Posterior vena cava (tissue), 2 donors: ENCODE measurements at regions not wholly inside any gene's neighbourhood (a gene's known extent, or its start where the extent isn't known, plus 50 kb on each side); places are given as distances from the start of the nearest gene placed in this dataset.

Experiments used
- DNase-seq: peaks from one replicate; pipeline ENCODE4 v3.0.0-alpha.2; 2020; ENCODE audit warnings: low spot score
- intact Hi-C, 2 donors: fragments of 100-400 bp; cut with DNase I; formaldehyde crosslinking; loops; one replicate each; pipeline versions ENCODE4 v1.14.1 to v1.14.2; 2022 to 2023
- donor health status: DM: yes; HTN: yes; CAD: no.
- donor health status: DM: yes; HTN: yes; CAD: no.

GRCh38 chr6:165096209-165096608 lies 213.2 kb downstream of the C6orf118 start:
- intact Hi-C loops: no loop called here
- no peak for DNase-seq

GRCh38 chr6:165092881-165093595 lies 216.4 kb downstream of the C6orf118 start:
- intact Hi-C loops: no loop called here
- no peak for DNase-seq

- intact Hi-C loops: no loop called here
- no peak for DNase-seq
Observed at GRCh38 chr6:165091121-165091785, 218.2 kb downstream of the C6orf118 start.

- intact Hi-C loops: no loop called here
- DNase-seq: no peak
Observed at GRCh38 chr6:165090242-165090641, 219.2 kb downstream of the C6orf118 start.

GRCh38 chr6:165086814-165087213 lies 222.6 kb downstream of the C6orf118 start:
- DNase-seq: no peak
- intact Hi-C loops: no loop called here

GRCh38 chr6:165082636-165083035 lies 226.8 kb downstream of the C6orf118 start:
- no peak for DNase-seq
- intact Hi-C loops: no loop called here

- DNase-seq: no peak
- intact Hi-C loops: no loop called here
Observed at GRCh38 chr6:165081944-165082532, 227.4 kb downstream of the C6orf118 start.

- DNase-seq: no peak
- intact Hi-C loops: no loop called here
Observed at GRCh38 chr6:165077876-165078275, 231.5 kb downstream of the C6orf118 start.

- DNase-seq: no peak
- intact Hi-C loops: no loop called here
Observed at GRCh38 chr6:165071906-165072305, 237.5 kb downstream of the C6orf118 start.

- no peak for DNase-seq
- intact Hi-C loops: no loop called here
Observed at GRCh38 chr6:165060720-165061119, 248.7 kb downstream of the C6orf118 start.

- intact Hi-C loops: no loop called here
- no peak for DNase-seq
Observed at GRCh38 chr6:165059032-165059431, 250.4 kb downstream of the C6orf118 start.

- no peak for DNase-seq
- intact Hi-C loops: no loop called here
Observed at GRCh38 chr6:165056292-165056691, 253.1 kb downstream of the C6orf118 start.

- intact Hi-C loops: no loop called here
- DNase-seq: no peak
Observed at GRCh38 chr6:165055231-165055630, 254.2 kb downstream of the C6orf118 start.

GRCh38 chr6:165052561-165053480 lies 256.6 kb downstream of the C6orf118 start:
- intact Hi-C loops: no loop called here
- DNase-seq: no peak

- intact Hi-C loops: no loop called here
- no peak for DNase-seq
Observed at GRCh38 chr6:165049362-165049761, 260.0 kb downstream of the C6orf118 start.

- intact Hi-C loops: no loop called here
- DNase-seq: no peak
Observed at GRCh38 chr6:165047952-165048351, 261.5 kb downstream of the C6orf118 start.

GRCh38 chr6:165045631-165046030 lies 263.8 kb downstream of the C6orf118 start:
- intact Hi-C loops: no loop called here

GRCh38 chr6:165042912-165043311 lies 266.5 kb downstream of the C6orf118 start:
- DNase-seq: no peak
- intact Hi-C loops: no loop called here

More at GRCh38 chr6:165045631-165046030, 263.8 kb downstream of the C6orf118 start:
- DNase-seq: no peak

GRCh38 chr6:165040440-165040839 lies 269.0 kb downstream of the C6orf118 start:
- no peak for DNase-seq
- intact Hi-C loops: no loop called here

GRCh38 chr6:165034271-165034741 lies 275.1 kb downstream of the C6orf118 start:
- intact Hi-C loops: no loop called here
- no peak for DNase-seq
